ENCODE measurements at regions not wholly inside any gene's neighbourhood (a gene's known extent, or its start where the extent isn't known, plus 50 kb on each side); places are given as distances from the start of the nearest gene placed in this dataset.

GRCh38 chr4:3675251-3676115, 90.7 kb upstream of the ADRA2C start:
- dilution Hi-C loops (cut with MboI; ENCODE audit: extremely low pct_ligation_motif_present, low sequenced_read_pairs) = no loop called here
- Histone ChIP-seq H3K27me3 (ENCODE audit: control insufficient read depth in 2 of 2, insufficient read depth in 2 of 2, low read length in 2 of 2) (no peaks in the 10 kb centered on the region), H3K4me2 (ENCODE audit: insufficient read depth, low read length) (no peak overlapping the region), H3K27ac (ENCODE audit: insufficient read depth, low read depth, low read length) (no peak overlapping the region), H3K9me1 (replicated peaks; ENCODE audit: control insufficient read depth, extremely low read depth, insufficient read depth, low read length) (no peaks in the 10 kb centered on the region), H3K9ac (replicated peaks; ENCODE audit: extremely low read depth, insufficient read depth, low read length) (no peak overlapping the region), H4K20me1 (replicated peaks; ENCODE audit: control insufficient read depth, extremely low read depth, insufficient read depth, low read length) (no peaks in the 10 kb centered on the region), H3K79me2 (ENCODE audit: control insufficient read depth, insufficient read depth, low read length) (no peaks in the 10 kb centered on the region), H2AFZ (ENCODE audit: low read depth, low read length) (no peak overlapping the region), H3K4me3 (replicated peaks in 1 of 3; ENCODE audit: insufficient read depth in 1 of 3, low read depth in 1 of 3, low read length in 3 of 3) (no peak overlapping the region), H3K9me3 (replicated peaks; ENCODE audit: control insufficient read depth, insufficient read depth, low read length) (no peaks in the 10 kb centered on the region), H3K4me1 (ENCODE audit: control insufficient read depth, extremely low read depth, insufficient read depth, low read length) (no peaks in the 10 kb centered on the region), H3K36me3 (ENCODE audit: control insufficient read depth in 2 of 2, extremely low read depth in 1 of 2, insufficient read depth in 2 of 2, low read length in 2 of 2) (no peaks in the 10 kb centered on the region)
- ChIA-PET POLR2A (no interaction called here), CTCF (no interaction called here)
- DNase-seq (ENCODE audit: low read depth, low spot score) = no peak
- no TSS peak for BruUV-seq (replicated peaks)
- TF ChIP-seq EZH2 (IDR thresholded peaks at IDR 0.05; ENCODE audit: borderline replicate concordance, low read depth, low read length, severe bottlenecking) = no peak
- TF ChIP-seq FOS (IDR thresholded peaks at IDR 0.05; ENCODE audit: borderline replicate concordance, insufficient read depth, low read length) = no peak
- no peak for TF ChIP-seq MYC (IDR thresholded peaks at IDR 0.05; ENCODE audit: low read depth, low read length)
- no peak for TF ChIP-seq MAX (IDR thresholded peaks at IDR 0.05; ENCODE audit: insufficient read depth, insufficient read length)
- no peak for TF ChIP-seq GATA2 (IDR thresholded peaks at IDR 0.05; ENCODE audit: insufficient read depth, insufficient read length, low read depth, low read length)
- TF ChIP-seq POLR2AphosphoS5 (IDR thresholded peaks at IDR 0.05; ENCODE audit: insufficient read depth, low read depth, low read length) = no peak
- TF ChIP-seq, protein P1, sequence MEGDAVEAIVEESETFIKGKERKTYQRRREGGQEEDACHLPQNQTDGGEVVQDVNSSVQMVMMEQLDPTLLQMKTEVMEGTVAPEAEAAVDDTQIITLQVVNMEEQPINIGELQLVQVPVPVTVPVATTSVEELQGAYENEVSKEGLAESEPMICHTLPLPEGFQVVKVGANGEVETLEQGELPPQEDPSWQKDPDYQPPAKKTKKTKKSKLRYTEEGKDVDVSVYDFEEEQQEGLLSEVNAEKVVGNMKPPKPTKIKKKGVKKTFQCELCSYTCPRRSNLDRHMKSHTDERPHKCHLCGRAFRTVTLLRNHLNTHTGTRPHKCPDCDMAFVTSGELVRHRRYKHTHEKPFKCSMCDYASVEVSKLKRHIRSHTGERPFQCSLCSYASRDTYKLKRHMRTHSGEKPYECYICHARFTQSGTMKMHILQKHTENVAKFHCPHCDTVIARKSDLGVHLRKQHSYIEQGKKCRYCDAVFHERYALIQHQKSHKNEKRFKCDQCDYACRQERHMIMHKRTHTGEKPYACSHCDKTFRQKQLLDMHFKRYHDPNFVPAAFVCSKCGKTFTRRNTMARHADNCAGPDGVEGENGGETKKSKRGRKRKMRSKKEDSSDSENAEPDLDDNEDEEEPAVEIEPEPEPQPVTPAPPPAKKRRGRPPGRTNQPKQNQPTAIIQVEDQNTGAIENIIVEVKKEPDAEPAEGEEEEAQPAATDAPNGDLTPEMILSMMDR (IDR thresholded peaks at IDR 0.05; ENCODE audit: extremely low read depth in 1 of 2, insufficient read depth in 1 of 2, low read depth in 1 of 2, low read length in 2 of 2) = no peak
- TF ChIP-seq JUN (IDR thresholded peaks at IDR 0.05; ENCODE audit: borderline replicate concordance, insufficient read depth, insufficient read length, low read depth) = no peak
- no peak for TF ChIP-seq POLR2A (IDR thresholded peaks at IDR 0.05; ENCODE audit: low read depth, low read length)
- intact Hi-C loops (cut with micrococcal nuclease) = no loop called here
- no peak for FAIRE-seq

All from endothelial cell of umbilical vein (primary cell).